ENCODE measurements at regions not wholly inside any gene's neighbourhood (a gene's known extent, or its start where the extent isn't known, plus 50 kb on each side); places are given as distances from the start of the nearest gene placed in this dataset.

GRCh38 chr22:48453751-48454485, 1373.8 kb downstream of the BRD1 start:
- no peak overlapping the region for H3K4me3 ChIP-seq (ENCODE audit: low read depth, low read length)
- no peaks in the 10 kb centered on the region for H3K36me3 ChIP-seq (ENCODE audit: control insufficient read depth in 2 of 2, insufficient read depth in 1 of 2, low read length in 2 of 2)
- CTCF ChIA-PET, result no interaction called here
- TF ChIP-seq ZNF26 (tag by site-specific recombination; IDR thresholded peaks at IDR 0.05) (no peak), RBAK (tag by site-specific recombination; IDR thresholded peaks at IDR 0.05) (no peak), ZNF670 (tag by site-specific recombination; IDR thresholded peaks at IDR 0.05; ENCODE audit: low read depth) (no peak), ZNF521 (tag by site-specific recombination; IDR thresholded peaks at IDR 0.05) (no peak), KLF7 (tag by site-specific recombination; IDR thresholded peaks at IDR 0.05; ENCODE audit: borderline replicate concordance) (no peak), EGR2 (tag by site-specific recombination; IDR thresholded peaks at IDR 0.05; ENCODE audit: low read depth) (no peak), TRIM28 (IDR thresholded peaks at IDR 0.05; ENCODE audit: borderline replicate concordance, low read length) (no peak), MYNN (tag by site-specific recombination; IDR thresholded peaks at IDR 0.05; ENCODE audit: borderline replicate concordance) (no peak), ZIC2 (tag by site-specific recombination; IDR thresholded peaks at IDR 0.05) (no peak)
- no peaks in the 10 kb centered on the region for H3K4me1 ChIP-seq (ENCODE audit: control insufficient read depth, insufficient read depth, low read length)
- H3K9me3 ChIP-seq (ENCODE audit: control insufficient read depth, insufficient read depth, low read depth, low read length), result no peaks in the 10 kb centered on the region
- H3K27ac ChIP-seq (ENCODE audit: extremely low read depth, low read depth, low read length), result no peak overlapping the region
- POLR2A ChIA-PET, result no interaction called here

- ChIA-PET POLR2A (no interaction called here), CTCF (no interaction called here)
- Histone ChIP-seq H3K4me3 (ENCODE audit: low read depth, low read length) (no peak overlapping the region), H3K36me3 (ENCODE audit: control insufficient read depth in 2 of 2, insufficient read depth in 1 of 2, low read length in 2 of 2) (no peaks in the 10 kb centered on the region), H3K27ac (ENCODE audit: extremely low read depth, low read depth, low read length) (no peak overlapping the region), H3K4me1 (ENCODE audit: control insufficient read depth, insufficient read depth, low read length) (no peaks in the 10 kb centered on the region), H3K9me3 (ENCODE audit: control insufficient read depth, insufficient read depth, low read depth, low read length) (no peaks in the 10 kb centered on the region)
- no peak for TF ChIP-seq ZNF426 (tag by site-specific recombination; IDR thresholded peaks at IDR 0.05)
- TF ChIP-seq ZSCAN16 (tag by site-specific recombination; IDR thresholded peaks at IDR 0.05), result no peak
- TF ChIP-seq ZNF561 (tag by site-specific recombination; IDR thresholded peaks at IDR 0.05; ENCODE audit: borderline replicate concordance), result no peak
These were observed 1374.5 kb downstream of the BRD1 start for GRCh38 chr22:48453171-48453570.

- Histone ChIP-seq H3K4me3 (ENCODE audit: low read depth, low read length) (no peak overlapping the region), H3K27ac (ENCODE audit: extremely low read depth, low read depth, low read length) (no peak overlapping the region), H3K9me3 (ENCODE audit: control insufficient read depth, insufficient read depth, low read depth, low read length) (no peaks in the 10 kb centered on the region), H3K4me1 (ENCODE audit: control insufficient read depth, insufficient read depth, low read length) (no peaks in the 10 kb centered on the region), H3K36me3 (ENCODE audit: control insufficient read depth in 2 of 2, insufficient read depth in 1 of 2, low read length in 2 of 2) (no peaks in the 10 kb centered on the region)
- CTCF ChIA-PET, result no interaction called here
- no peak for TF ChIP-seq ZBTB20 (tag by site-specific recombination; IDR thresholded peaks at IDR 0.05)
- TF ChIP-seq ZNF626 (tag by site-specific recombination; IDR thresholded peaks at IDR 0.05), result no peak
- POLR2A ChIA-PET, result no interaction called here
These were observed 1374.9 kb downstream of the BRD1 start for GRCh38 chr22:48452766-48453165.

GRCh38 chr22:48451891-48452290, 1375.8 kb downstream of the BRD1 start:
- H3K4me3 ChIP-seq (ENCODE audit: low read depth, low read length), result no peak overlapping the region
- H3K9me3 ChIP-seq (ENCODE audit: control insufficient read depth, insufficient read depth, low read depth, low read length), result no peaks in the 10 kb centered on the region
- POLR2A ChIA-PET, result no interaction called here
- TF ChIP-seq ZNF701 (tag by site-specific recombination; IDR thresholded peaks at IDR 0.05) (no peak), ZNF155 (tag by site-specific recombination; IDR thresholded peaks at IDR 0.05) (no peak), SETDB1 (IDR thresholded peaks at IDR 0.05; ENCODE audit: insufficient read length, low read length) (no peak), ZNF148 (tag by site-specific recombination; IDR thresholded peaks at IDR 0.05; ENCODE audit: borderline replicate concordance) (no peak)
- no peaks in the 10 kb centered on the region for H3K4me1 ChIP-seq (ENCODE audit: control insufficient read depth, insufficient read depth, low read length)
- H3K36me3 ChIP-seq (ENCODE audit: control insufficient read depth in 2 of 2, insufficient read depth in 1 of 2, low read length in 2 of 2), result no peaks in the 10 kb centered on the region
- CTCF ChIA-PET, result no interaction called here
- H3K27ac ChIP-seq (ENCODE audit: extremely low read depth, low read depth, low read length), result no peak overlapping the region
